ENCODE measurements at regions not wholly inside any gene's neighbourhood (a gene's known extent, or its start where the extent isn't known, plus 50 kb on each side); places are given as distances from the start of the nearest gene placed in this dataset.

DNA sequence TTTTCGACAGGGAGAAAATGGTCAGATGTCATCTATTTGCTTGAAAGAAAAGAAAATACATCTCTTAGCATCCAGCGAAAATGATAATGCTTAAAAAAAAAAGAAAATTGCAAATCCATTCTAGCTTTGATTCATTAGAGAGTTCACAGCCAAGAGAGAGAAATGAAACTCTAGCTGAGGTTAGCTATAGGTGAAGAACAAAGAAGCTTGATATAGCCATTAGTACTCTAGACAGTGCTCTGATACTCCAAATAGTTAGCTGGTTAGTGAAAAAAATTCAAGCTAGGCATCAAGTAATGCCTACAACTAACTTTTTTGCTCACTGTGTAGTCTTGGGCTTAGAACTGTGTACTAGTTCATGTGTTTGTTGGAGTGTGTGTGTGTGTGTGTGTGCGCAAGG is 721.6 kb upstream of the SOX9 start:
- TF ChIP-seq, protein P1, sequence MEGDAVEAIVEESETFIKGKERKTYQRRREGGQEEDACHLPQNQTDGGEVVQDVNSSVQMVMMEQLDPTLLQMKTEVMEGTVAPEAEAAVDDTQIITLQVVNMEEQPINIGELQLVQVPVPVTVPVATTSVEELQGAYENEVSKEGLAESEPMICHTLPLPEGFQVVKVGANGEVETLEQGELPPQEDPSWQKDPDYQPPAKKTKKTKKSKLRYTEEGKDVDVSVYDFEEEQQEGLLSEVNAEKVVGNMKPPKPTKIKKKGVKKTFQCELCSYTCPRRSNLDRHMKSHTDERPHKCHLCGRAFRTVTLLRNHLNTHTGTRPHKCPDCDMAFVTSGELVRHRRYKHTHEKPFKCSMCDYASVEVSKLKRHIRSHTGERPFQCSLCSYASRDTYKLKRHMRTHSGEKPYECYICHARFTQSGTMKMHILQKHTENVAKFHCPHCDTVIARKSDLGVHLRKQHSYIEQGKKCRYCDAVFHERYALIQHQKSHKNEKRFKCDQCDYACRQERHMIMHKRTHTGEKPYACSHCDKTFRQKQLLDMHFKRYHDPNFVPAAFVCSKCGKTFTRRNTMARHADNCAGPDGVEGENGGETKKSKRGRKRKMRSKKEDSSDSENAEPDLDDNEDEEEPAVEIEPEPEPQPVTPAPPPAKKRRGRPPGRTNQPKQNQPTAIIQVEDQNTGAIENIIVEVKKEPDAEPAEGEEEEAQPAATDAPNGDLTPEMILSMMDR (IDR thresholded peaks at IDR 0.05; ENCODE audit: low read depth, low read length, missing input control): no peak
- TF ChIP-seq GABPA (IDR thresholded peaks at IDR 0.05 in 1 of 2, conservative IDR thresholded peaks at IDR 0.05 in 1 of 2) (no peak), FOXA2 (IDR thresholded peaks at IDR 0.05) (no peak), EGR1 (IDR thresholded peaks at IDR 0.05; ENCODE audit: low read depth in 2 of 2) (no peak)
- TF ChIP-seq, protein P2, sequence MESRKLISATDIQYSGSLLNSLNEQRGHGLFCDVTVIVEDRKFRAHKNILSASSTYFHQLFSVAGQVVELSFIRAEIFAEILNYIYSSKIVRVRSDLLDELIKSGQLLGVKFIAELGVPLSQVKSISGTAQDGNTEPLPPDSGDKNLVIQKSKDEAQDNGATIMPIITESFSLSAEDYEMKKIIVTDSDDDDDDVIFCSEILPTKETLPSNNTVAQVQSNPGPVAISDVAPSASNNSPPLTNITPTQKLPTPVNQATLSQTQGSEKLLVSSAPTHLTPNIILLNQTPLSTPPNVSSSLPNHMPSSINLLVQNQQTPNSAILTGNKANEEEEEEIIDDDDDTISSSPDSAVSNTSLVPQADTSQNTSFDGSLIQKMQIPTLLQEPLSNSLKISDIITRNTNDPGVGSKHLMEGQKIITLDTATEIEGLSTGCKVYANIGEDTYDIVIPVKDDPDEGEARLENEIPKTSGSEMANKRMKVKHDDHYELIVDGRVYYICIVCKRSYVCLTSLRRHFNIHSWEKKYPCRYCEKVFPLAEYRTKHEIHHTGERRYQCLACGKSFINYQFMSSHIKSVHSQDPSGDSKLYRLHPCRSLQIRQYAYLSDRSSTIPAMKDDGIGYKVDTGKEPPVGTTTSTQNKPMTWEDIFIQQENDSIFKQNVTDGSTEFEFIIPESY (IDR thresholded peaks at IDR 0.05): no peak
- TF ChIP-seq, protein P3, sequence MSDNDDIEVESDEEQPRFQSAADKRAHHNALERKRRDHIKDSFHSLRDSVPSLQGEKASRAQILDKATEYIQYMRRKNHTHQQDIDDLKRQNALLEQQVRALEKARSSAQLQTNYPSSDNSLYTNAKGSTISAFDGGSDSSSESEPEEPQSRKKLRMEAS (IDR thresholded peaks at IDR 0.05): no peak

Measured in liver (tissue), 3 donors.